HG03378 (cell line): ENCODE measurements at regions not wholly inside any gene's neighbourhood (a gene's known extent, or its start where the extent isn't known, plus 50 kb on each side); places are given as distances from the start of the nearest gene placed in this dataset.
"Not testable (repeated sequence)": the region's sequence is repeated elsewhere in the genome, so short reads cannot be mapped to it uniquely, and the experiment has no call there.

Source experiments
- ATAC-seq: cut with Tn5 transposase; IDR thresholded peaks from one replicate; pipeline ENCODE4 v1.9.1; 2021; ENCODE audit warnings: mild to moderate bottlenecking, moderate library complexity; ENCODE audit not compliant: unreplicated experiment

DNA sequence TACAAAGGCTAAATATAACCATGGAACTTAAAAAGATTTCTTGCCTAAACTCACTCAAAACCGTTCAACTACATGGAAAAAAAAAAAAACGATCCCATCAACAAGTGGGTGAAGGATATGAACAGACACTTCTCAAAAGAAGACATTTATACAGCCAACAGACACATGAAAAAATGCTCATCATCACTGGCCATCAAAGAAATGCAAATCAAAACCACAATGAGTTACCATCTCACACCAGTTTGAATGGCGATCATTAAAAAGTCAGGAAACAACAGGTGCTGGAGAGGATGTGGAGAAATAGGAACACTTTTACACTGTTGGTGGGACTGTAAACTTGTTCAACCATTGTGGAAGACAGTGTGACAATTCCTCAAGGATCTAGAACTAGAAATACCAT, 151.2 kb upstream of the SMIM30 start:
- not testable (repeated sequence) for ATAC-seq

DNA sequence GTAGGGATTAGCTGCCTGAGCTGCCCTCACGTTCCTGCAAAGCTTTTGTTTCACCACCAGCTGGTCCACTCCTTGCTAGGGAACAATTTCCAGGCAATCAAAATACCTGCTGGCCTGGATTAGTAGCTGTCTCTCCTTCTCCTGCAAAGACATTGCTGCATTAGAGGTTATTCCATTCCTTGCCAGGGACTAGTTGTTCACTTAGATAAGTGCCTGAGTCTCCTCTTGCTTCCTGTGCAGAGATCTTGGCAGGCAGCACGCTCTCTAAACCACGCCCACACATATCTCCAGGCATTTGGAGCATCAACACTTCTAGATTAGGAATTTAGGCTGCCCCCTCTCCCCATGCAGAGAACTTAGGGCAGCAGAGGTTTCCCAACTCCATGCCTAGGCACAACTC, 150.4 kb upstream of the SMIM30 start:
- no peak for ATAC-seq

DNA sequence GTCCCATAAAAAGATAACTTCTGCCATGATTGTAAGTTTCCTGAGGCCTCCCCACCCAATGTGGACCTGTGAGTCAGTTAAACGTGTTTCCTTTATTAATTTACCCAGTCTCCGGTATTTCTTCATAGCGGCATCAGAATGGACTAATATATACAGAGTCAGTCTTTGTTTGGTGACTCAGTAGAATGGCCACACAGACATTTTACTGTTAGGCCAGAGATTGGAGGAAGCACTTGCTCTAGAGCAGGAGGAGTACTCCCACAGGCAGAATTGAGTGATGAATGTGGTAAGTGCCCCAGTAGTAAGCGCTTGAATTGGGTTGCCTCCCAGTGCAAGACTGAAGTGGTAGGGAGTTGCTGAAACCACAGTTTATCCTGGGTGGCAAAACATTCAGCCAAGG, 149.5 kb upstream of the SMIM30 start:
- no peak for ATAC-seq

DNA sequence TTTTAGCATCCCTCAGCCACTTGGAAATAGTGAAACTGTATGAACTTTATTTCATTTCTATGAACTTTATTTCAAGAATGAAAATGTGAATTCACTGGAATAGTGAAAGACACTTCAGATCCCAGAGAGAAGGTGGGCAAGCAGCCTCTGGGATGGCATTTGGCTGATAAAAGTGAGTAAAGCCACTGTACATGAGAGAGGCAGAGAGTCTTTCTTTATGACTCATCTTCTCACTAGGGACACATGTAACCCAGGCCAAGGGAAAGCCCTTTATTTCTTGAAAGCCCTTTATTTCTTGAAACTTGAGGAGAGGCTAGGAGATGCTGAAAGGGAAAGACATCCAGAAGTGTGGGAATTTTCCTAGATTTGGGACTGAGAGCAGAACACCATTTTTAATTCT, 148.9 kb upstream of the SMIM30 start:
- ATAC-seq: peak; percentile 85

DNA sequence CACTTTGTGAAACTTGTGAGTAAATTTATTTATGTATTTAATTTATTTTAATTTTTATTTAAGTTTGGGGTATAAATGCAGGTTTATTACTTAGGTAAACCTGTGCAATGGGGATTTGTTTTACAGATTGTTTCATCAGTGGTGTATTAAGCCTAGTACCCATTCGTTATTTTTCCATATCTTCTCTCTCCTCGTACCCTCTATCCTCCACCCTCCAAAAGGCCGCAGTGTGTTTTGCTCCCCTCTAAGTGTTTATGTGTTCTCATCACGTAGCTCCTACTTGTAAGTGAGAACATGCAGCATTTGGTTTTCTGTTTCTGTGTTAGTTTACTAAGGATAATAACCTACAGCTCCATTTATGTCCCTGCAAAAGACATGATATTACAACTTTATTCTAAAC, 145.4 kb upstream of the SMIM30 start:
- no peak for ATAC-seq

DNA sequence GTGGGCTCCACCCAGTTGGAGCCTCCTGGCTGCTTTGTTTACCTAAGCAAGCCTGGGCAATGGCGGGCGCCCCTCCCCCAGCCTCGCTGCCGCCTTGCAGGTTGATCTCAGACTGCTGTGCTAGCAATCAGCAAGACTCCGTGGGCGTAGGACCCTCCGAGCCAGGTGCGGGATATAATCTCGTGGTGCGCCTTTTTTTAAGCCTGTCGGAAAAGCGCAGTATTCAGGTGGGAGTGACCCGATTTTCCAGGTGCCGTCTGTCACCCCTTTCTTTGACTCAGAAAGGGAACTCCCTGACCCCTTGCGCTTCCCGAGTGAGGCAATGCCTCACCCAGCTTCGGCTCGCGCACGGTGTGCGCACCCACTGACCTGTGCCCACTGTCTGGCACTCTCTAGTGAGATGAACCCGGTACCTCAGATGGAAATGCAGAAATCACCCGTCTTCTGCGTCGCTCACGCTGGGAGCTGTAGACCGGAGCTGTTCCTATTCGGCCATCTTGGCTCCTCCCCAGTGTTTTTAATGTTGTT, 144.9 kb upstream of the SMIM30 start:
- not testable (repeated sequence) for ATAC-seq

DNA sequence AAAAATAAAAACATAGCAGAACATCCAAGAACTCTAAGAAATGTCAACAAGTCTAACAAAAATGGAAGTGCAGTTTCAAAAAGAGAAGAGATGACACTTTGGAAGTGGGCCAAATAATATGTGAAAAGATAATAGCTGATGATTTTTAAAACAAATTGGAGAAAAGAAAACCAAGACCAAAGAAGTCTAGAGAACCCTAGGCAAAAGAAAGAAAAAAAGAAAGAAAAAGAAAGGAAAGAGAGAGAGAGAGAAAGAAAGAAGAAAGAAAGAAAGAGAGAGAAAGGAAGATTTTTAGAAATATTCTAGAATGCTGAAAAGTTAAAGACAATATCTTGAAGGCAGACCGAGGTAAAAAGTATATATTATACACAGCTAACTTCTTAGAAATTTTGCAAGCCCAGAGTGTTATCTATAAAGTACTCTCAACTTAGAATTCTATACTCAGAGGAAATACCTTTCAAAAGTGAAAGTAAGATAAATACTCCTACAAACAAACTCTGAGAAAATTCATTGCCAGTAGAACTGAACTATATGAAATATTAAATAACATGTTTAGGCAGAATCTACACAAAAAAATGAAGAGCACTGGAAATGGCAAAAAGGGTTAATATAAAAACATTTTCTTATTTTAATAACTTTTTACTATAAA, 138.7 kb upstream of the SMIM30 start:
- no peak for ATAC-seq

DNA sequence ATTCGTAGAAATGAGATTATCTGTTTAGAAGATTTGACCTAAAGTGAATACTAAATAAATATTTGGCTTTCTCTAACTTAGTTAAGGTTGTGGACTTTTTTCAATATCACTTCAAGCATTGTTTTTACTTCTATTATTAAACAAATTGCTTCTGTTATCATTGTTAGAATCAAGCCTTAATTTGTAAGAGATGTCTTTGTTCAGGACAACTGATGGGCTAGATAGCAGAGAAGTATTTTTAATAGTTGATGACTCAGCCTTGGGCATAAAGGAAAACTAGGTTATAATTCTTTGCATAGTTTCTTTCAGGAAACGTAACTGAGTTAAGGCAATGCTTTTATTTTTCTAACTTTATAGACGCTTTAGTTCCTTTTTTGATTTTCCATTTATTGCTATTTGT, 128.8 kb upstream of the SMIM30 start:
- no peak for ATAC-seq

DNA sequence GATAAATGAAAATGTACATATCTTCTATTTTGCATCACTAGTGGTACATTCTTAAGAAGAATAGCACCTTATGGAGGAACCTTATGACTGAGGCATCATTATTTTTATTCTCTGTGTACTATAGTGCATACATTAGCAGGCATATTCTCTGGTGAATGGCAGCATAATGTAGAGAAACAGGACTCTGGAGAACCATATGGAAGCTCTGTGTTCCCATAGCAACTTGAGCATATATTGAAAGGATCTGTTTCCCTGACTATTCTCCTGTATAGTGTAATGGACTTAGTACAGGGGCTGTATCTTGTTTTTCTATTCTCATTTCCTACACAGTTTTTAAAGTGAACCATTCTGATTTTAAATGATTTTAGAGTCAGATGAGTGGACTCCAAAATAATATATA, 128.4 kb upstream of the SMIM30 start:
- no peak for ATAC-seq

DNA sequence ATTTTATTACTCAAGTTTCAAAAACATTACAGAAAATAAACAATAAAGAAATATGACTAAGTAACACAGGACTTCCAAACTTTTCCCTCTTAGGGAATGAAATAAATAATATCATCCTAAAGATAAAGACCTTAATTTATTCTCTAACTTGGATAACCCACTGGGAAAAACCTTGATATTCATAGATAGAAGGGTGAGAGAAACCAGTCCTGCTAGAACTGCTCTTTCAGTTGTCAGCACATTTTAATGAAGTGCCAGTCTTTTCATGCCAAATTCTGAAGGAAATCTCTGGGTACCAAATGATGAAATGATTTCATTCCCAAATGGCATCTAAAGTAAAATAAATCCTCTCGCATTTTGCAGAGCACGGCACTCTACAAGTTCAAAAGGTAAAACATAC, 114.5 kb upstream of the SMIM30 start:
- ATAC-seq: no peak

DNA sequence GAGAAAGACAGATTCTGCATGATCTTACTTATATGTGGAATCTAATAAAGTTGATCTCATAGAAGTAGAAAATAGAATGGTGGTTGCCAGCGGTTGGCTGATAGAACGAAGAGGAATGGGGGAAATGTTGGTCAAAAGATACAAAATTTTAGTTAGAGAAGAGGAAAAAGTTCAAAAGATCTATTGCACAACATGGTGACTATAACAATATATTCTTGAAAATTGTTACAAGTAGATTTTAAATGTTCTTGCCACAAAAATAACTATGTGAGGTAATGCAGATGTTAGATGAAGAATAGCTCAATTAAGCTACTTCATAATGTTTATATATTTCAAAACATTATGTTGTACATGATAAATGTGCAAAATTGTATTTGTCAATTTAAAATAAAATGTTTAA, 112.3 kb upstream of the SMIM30 start:
- no peak for ATAC-seq

DNA sequence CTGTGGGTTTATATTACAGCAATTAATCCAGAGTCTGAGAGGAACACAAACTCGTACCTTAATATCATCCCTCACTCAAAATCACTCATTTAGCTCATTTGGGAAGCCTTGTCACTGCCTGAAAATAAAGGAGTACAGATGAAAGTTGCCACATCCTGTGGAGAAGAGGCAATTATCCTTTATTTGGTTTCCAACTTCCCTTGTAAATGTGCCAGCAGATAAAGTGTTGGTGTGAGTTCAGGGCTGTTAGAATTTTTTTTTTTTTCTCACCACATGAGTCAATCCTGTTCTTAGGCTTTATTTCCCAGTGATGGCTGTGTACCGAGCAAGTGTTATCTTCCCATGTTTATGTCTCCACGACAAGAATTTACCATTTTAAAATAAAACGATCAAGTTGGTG, 99.0 kb upstream of the SMIM30 start:
- ATAC-seq: no peak

DNA sequence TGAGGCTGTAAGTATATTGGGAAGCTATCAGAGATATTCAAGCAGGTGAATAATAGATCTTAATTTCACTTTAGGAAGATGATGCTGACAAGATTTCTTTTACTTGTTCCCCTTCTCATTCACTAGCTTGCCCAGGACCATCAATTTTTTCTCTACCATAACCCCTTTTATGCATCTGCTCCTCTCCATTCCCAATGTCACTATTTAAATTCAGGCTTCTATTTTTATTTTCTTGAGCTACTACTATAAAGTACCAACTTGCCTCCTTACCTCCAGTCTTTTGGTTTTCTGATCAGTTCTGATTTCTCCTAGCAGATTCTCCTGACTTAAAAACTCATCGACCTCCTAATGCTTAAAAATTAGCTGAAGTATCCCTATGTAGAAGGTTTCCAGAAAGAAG, 97.7 kb upstream of the SMIM30 start:
- ATAC-seq: no peak

DNA sequence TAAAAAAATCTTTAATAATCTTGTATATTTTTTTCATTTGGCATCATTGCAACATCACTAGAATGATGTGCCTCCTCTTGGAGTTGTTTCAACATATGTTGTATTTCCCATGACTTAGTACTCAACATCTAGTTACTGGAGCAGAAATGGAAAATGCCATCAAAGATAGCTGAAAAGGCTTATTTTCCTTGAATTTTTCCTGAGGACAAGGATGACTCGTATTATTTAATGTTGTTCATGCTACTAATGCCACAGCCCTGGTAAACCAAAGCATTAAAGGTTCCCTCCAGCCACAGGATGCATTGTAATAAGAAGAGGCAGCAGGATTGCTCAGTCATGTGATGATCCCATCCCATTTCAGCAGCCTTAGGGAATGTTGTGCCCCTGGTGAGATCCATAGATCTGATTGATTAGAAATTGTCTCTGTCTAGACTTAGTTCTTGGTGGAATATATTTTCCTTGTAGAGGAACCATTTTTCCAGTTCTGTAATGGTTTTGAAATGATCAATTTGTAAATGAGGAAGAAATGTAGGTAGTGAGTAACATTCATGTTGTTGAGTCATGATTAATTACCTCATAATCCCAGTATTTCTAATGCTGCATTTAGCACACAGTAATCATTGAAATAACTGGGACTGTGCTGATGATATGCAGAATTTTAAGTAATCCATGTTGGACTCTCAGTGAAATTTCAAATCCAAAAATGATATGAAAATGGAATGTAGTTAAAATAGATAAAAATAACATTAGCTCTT, 91.3 kb upstream of the SMIM30 start:
- ATAC-seq: no peak

DNA sequence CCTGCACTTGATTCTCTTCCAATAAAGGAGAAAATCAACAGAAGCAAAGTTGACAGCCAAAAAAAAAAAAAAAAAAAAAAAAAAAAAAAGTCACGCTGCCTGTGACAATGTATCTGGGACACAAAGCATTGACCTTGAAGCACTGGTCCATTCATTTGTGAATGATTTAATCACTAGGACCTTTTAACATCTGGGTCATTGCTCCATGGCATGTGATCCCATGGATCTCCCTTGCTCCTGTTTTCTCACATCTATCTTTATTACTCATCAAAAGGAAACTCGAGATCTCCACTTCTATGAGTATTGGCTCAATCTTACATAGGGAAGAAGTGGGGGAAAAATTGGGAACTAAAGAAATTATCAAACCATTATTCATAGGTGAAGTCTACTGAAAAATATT, 89.6 kb upstream of the SMIM30 start:
- ATAC-seq: no peak

DNA sequence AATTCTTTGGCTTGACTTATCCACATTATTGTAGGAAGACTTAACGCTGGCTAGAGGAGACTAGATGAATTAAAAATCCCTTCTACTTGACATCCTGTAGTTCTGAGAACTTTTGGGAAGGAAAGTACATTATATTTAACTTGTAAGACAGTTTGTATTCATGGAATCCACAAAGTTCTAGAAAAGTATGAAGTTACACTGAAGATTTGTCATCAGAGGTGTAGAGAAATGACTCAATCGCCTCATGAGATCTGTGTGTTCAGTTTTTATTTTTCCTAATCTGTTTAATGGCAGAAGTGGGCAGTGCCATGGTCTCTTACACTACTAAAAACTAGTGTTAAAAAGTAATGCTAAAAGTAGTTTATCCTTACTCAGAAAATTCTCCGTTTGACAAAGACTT, 89.1 kb upstream of the SMIM30 start:
- no peak for ATAC-seq

DNA sequence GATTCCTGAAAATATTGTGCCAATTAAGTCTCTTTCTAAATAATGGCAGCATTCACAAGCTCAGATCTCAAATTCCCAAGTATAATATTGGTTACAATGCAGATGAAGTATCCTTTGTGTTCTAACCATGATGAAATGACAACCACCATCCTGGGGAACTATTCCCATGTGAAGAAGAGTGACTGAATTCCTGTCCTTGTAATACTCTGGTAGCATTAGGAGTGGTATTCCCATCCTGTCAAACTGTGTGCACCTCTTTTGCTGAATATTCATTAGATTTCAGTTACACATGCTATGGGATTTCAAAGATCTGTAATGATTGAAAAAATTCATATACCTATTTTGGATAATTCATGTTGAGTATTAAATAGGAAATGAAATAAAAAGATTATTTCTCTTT, 86.1 kb upstream of the SMIM30 start:
- no peak for ATAC-seq

DNA sequence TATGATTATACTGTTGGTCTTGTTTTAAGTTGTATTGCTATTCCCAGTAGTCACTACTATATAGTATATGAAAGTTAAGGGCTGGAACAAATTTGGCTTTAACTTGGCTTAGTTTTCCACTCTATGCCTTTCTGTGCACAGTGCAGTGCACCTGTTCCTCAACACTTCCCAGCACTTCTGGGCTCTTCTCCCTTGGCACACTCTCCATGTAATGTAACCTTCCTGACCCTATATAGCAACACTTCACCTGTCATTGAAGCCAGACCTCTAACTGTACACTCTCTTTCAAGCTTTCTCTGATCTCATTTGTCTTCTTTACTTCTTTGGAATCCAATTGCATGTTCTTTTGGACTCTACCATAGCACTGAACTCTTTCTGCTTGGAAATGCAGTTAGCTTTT, 83.9 kb upstream of the SMIM30 start:
- no peak for ATAC-seq

DNA sequence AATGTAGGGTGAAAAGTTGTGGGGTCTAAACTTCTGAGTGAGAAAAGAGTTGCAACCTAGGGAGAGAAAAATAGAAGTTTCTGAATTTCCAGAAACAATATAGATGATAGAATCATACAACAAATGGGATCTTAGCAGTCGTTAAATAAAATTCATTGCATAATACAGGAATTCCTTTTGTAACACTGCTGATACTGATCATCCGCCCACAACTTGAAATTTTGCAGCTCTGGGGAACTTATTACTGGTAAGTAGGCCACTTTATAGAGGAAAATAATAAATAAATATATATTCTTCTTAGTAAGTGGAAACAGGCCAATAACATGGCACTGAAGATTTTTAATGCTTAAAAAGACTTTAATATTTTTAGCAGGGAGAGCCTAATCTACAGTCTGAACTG, 81.9 kb upstream of the SMIM30 start:
- no peak for ATAC-seq

DNA sequence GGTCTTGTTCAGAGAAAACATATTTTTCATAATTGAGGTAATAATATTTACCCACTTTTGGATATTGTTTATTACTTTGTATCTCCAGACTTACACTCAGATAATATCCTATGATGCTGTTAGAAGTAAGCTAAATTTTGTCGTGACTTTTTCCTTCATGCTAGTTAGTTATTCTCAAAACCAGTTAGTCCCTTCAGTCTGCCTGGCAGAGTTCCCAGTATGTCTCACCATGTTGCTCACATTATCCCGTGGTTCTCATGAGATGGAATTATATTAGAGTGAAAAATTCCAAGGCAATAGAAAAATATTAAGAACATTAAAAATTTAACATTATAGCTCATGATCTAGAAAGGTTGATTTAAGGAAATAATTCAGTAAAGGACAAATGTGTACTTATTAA, 81.5 kb upstream of the SMIM30 start:
- ATAC-seq: no peak

DNA sequence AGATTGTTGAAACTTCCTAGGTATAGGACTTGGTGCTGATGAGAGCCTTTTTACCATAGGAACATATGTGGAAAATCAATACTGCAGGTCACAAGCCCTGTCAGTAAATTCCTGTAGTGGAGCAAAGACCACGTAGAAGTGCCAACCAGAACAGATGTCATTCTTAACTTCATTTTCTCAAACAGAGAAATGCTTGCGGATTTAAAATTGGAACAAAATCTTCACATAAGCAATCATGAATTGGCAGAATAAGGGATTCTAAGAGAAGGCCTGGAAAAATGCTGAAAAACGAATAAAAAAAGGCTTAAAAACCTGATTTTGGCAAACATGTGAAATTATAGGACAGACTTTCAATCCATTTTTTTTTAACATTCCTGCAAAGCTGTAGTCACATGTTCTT, 80.8 kb upstream of the SMIM30 start:
- no peak for ATAC-seq

DNA sequence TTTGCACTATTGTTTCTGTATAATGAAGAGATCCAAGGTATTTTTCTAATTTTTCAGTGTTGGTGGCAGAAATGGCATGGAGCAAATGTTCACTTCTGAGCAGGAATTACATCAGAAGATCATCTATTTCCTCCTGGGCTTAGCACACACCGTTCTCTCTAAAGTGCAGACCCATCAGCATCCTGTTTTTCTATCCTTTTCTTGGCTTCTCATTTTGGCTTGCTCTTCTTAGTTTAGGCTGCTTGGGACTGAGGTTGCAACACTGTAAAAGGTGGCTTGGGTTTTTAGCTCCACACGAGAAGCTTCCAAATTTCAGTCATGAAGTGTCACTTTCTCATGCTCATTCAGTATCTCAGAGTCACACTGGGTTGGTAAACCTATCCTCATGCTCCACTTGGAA, 79.9 kb upstream of the SMIM30 start:
- ATAC-seq: no peak

DNA sequence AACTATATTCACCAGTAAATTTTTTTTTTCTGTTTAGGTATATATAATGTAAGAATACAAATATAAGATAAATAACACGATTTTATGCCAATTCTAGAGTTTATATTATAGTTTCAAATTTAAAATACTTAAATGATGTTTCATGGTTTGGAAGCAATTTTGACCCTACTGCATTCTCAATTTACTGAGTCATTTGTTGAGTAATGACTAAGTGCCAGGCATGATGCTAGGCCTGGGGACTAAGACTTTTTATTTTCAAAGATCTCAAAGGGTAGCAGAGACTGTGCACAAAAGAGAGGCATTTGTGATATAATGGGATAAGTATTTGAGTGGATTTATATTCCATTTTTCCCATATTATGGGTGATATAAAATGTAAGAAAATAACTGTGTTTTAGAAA, 78.9 kb upstream of the SMIM30 start:
- no peak for ATAC-seq
